ENCODE measurements at regions not wholly inside any gene's neighbourhood (a gene's known extent, or its start where the extent isn't known, plus 50 kb on each side); places are given as distances from the start of the nearest gene placed in this dataset.

DNA sequence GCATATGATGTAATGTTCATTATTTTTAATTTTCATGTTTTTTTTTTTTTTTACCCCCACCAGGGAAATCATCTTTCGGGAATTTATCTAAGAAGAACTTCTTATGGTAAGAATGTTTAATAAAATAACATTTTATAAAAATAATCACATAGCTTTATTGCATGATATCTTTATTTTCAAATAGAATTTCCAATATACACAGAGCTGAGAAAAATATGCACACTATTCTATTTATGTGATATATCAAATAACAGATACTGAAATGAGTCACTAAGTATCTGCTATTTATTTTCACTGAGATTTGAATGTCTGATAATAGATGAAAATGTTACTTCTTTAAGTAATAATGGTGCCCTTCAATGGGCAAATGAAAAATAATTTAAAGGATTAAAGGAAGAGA lies 1217.3 kb downstream of the MAT2B start:
- Histone ChIP-seq H3K9me3 (ENCODE audit: low read length) (peaks cover 59% of the 10 kb centered on the region), H2AFZ (ENCODE audit: low read length) (no peak overlapping the region), H4K20me1 (ENCODE audit: insufficient read depth, low read length) (no peaks in the 10 kb centered on the region), H3K9ac (ENCODE audit: insufficient read depth, low read depth, low read length) (no peak overlapping the region), H3K27me3 (ENCODE audit: control insufficient read depth in 1 of 2, insufficient read depth in 2 of 2, low read length in 2 of 2) (no peaks in the 10 kb centered on the region; a peak in 1 of 5 replicates), H3K4me3 (replicated peaks in 1 of 3; ENCODE audit: insufficient read depth in 1 of 3, low read depth in 2 of 3, low read length in 3 of 3) (no peak overlapping the region), H3K4me1 (ENCODE audit: insufficient read depth, low read length) (no peaks in the 10 kb centered on the region), H3K79me2 (ENCODE audit: insufficient read depth, low read length) (no peaks in the 10 kb centered on the region), H3K4me2 (ENCODE audit: low read depth, low read length) (no peak overlapping the region), H3K36me3 (replicated peaks in 1 of 2; ENCODE audit: control insufficient read depth in 1 of 2, insufficient read depth in 2 of 2, low read length in 2 of 2) (no peaks in the 10 kb centered on the region), H3K27ac (ENCODE audit: extremely low read length, insufficient read depth, low read length) (no peak overlapping the region)
- no peak for TF ChIP-seq GATAD2A (CRISPR knock-in tag; IDR thresholded peaks at IDR 0.05)
- TF ChIP-seq TBX3 (IDR thresholded peaks at IDR 0.05; ENCODE audit: borderline replicate concordance), result no peak
- no peak for TF ChIP-seq ZFP36L2 (CRISPR knock-in tag; IDR thresholded peaks at IDR 0.05)
- TF ChIP-seq RBM39 (IDR thresholded peaks at IDR 0.05; ENCODE audit: low read depth, low read length, poor library complexity, severe bottlenecking), result no peak
- no peak for TF ChIP-seq NR2F1 (CRISPR knock-in tag; IDR thresholded peaks at IDR 0.05)
- no peak for TF ChIP-seq PRMT3 (CRISPR knock-in tag; IDR thresholded peaks at IDR 0.05; ENCODE audit: borderline replicate concordance, low read depth)
- no peak for TF ChIP-seq ZNF431 (CRISPR knock-in tag; IDR thresholded peaks at IDR 0.05; ENCODE audit: borderline replicate concordance, low read depth)
- no peak for TF ChIP-seq GABPB1 (CRISPR knock-in tag; IDR thresholded peaks at IDR 0.05)
- no peak for TF ChIP-seq MAFK (conservative IDR thresholded peaks at IDR 0.05 in 1 of 2, IDR thresholded peaks at IDR 0.05 in 1 of 2; ENCODE audit: low read length in 2 of 2)
- no peak for TF ChIP-seq ZNF569 (CRISPR knock-in tag; IDR thresholded peaks at IDR 0.05; ENCODE audit: borderline replicate concordance)
- no peak for TF ChIP-seq HNF4G (IDR thresholded peaks at IDR 0.05; ENCODE audit: borderline replicate concordance, low read depth, low read length)
- TF ChIP-seq HNF4G (CRISPR knock-in tag; IDR thresholded peaks at IDR 0.05; ENCODE audit: borderline replicate concordance, low read depth), result no peak
- no peak for TF ChIP-seq ZNF547 (CRISPR knock-in tag; IDR thresholded peaks at IDR 0.05)
- TF ChIP-seq, protein P1, sequence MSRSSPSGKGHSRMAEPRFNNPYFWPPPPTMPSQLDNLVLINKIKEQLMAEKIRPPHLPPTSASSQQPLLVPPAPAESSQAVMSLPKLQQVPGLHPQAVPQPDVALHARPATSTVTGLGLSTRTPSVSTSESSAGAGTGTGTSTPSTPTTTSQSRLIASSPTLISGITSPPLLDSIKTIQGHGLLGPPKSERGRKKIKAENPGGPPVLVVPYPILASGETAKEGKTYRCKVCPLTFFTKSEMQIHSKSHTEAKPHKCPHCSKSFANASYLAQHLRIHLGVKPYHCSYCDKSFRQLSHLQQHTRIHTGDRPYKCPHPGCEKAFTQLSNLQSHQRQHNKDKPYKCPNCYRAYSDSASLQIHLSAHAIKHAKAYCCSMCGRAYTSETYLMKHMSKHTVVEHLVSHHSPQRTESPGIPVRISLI (CRISPR knock-in tag; IDR thresholded peaks at IDR 0.05; ENCODE audit: borderline replicate concordance), result no peak
- no peak for ATAC-seq
- DNase-seq (ENCODE audit: low spot score), result no peak
- FAIRE-seq, result no peak
- POLR2A ChIA-PET, result no interaction called here
- intact Hi-C loops (cut with micrococcal nuclease; ENCODE audit: unreplicated experiment), result no loop called here
- CTCF ChIA-PET (ENCODE audit: low intra/inter-chr PET ratio, low total read pairs), result no interaction called here
- BruUV-seq (replicated peaks), result no TSS peak
- 1% methylated on average over 1 of the region's 1 CpG for WGBS (ENCODE audit: low lambda C conversion rate)
- in situ Hi-C loops (cut with HindIII; ENCODE audit: extremely low pct_ligation_motif_present, low pct_unique_long_range_greater_than_20kb), result no loop called here
